GM23248 (cell line): ENCODE measurements at regions not wholly inside any gene's neighbourhood (a gene's known extent, or its start where the extent isn't known, plus 50 kb on each side); places are given as distances from the start of the nearest gene placed in this dataset.

ENCODE experiments used
- DNase-seq: peaks from one replicate; pipeline ENCODE4 v3.0.0-alpha.2; 2015
- H2AFZ ChIP-seq: fragments of 200-600 bp; sonication (generic); 2 replicates; pipeline ENCODE4 v1.6.1; 2016; ENCODE audit warnings: antibody characterized with exemption
- H3F3A ChIP-seq: fragments of 200-600 bp; sonication (generic); 2 replicates; pipeline ENCODE4 v1.6.1; 2016; ENCODE audit warnings: mild to moderate bottlenecking, antibody characterized with exemption, mixed run types; ENCODE audit not compliant: insufficient read depth
- H3K27ac ChIP-seq: fragments of 200-600 bp; sonication (generic); 2 replicates; pipeline ENCODE4 v1.5.1; 2016; ENCODE audit warnings: mild to moderate bottlenecking
- H3K27me3 ChIP-seq: fragments of 200-600 bp; sonication (generic); replicated peaks from 2 replicates; pipeline ENCODE4 v1.6.1; 2016; ENCODE audit warnings: mild to moderate bottlenecking; ENCODE audit not compliant: insufficient read depth
- H3K36me3 ChIP-seq: fragments of 200-600 bp; sonication (generic); 2 replicates; pipeline ENCODE4 v1.6.1; 2016; ENCODE audit warnings: low read depth, mild to moderate bottlenecking
- H3K4me1 ChIP-seq: fragments of 200-600 bp; sonication (generic); 2 replicates; pipeline ENCODE4 v1.6.1; 2016; ENCODE audit warnings: mild to moderate bottlenecking; ENCODE audit not compliant: insufficient read depth
- H3K4me2 ChIP-seq: fragments of 200-600 bp; sonication (generic); one replicate; pipeline ENCODE4 v1.6.1; 2016; ENCODE audit warnings: mild to moderate bottlenecking; ENCODE audit not compliant: unreplicated experiment
- H3K4me3 ChIP-seq: fragments of 200-600 bp; sonication (generic); 2 replicates; pipeline ENCODE4 v1.5.1; 2016; ENCODE audit warnings: mild to moderate bottlenecking
- H3K79me2 ChIP-seq: fragments of 200-600 bp; sonication (generic); 2 replicates; pipeline ENCODE4 v1.6.1; 2016; ENCODE audit warnings: mild to moderate bottlenecking; ENCODE audit not compliant: insufficient read depth
- H3K9ac ChIP-seq: fragments of 200-600 bp; sonication (generic); 2 replicates; pipeline ENCODE4 v1.6.1; 2016; ENCODE audit warnings: mild to moderate bottlenecking
- H3K9me2 ChIP-seq: fragments of 200-600 bp; sonication (generic); 2 replicates; pipeline ENCODE4 v1.6.1; 2016; ENCODE audit warnings: mixed run types, mild to moderate bottlenecking, moderate library complexity; ENCODE audit not compliant: insufficient read depth
- H3K9me3 ChIP-seq: fragments of 200-600 bp; sonication (generic); one replicate; pipeline ENCODE4 v1.6.1; 2017; ENCODE audit warnings: low read depth
- H4K20me1 ChIP-seq: fragments of 200-600 bp; sonication (generic); 2 replicates; pipeline ENCODE4 v1.6.0; 2016; ENCODE audit not compliant: insufficient read depth
- EZH2 ChIP-seq: fragments of 200-600 bp; sonication (generic); IDR thresholded peaks from 2 replicates; pipeline ENCODE4 v1.6.1; 2018; ENCODE audit warnings: antibody characterized with exemption, mild to moderate bottlenecking; ENCODE audit not compliant: insufficient read depth, poor library complexity, severe bottlenecking
- EZH2phosphoT487 ChIP-seq: fragments of 200-600 bp; sonication (generic); IDR thresholded peaks from 2 replicates; pipeline ENCODE4 v1.6.1; 2018; ENCODE audit warnings: antibody characterized with exemption, moderate library complexity, mild to moderate bottlenecking, low read depth; ENCODE audit not compliant: insufficient read depth
- WGBS, 2 experiments: methylation state at CpG; one replicate each; pipeline ENCODE4 v1.1.6; 2015 to 2017; ENCODE audit warnings: low lambda C conversion rate in 2 of 2, low coverage in 1 of 2; ENCODE audit errors: missing lambda C conversion rate in 2 of 2; 5-methylcytosine and 5-hydroxymethylcytosine counted together
- in situ Hi-C: fragments of 300-500 bp; cut with MboI; formaldehyde crosslinking; loops from 2 replicates; pipeline ENCODE4 v1.15.0; 2020

GRCh38 chr2:9096761-9097160, 93.3 kb upstream of the MBOAT2 start:
- TF ChIP-seq EZH2phosphoT487 (no peak), EZH2 (no peak)
- no peaks in the 10 kb centered on the region for H3K27me3 ChIP-seq
- H3K4me3 ChIP-seq: no peak overlapping the region
- H4K20me1 ChIP-seq: no peaks in the 10 kb centered on the region
- no peak overlapping the region for H3K9ac ChIP-seq
- H3K27ac ChIP-seq: no peak overlapping the region
- H2AFZ ChIP-seq: no peak overlapping the region
- in situ Hi-C loops: no loop called here
- no peak for DNase-seq
- H3K9me3 ChIP-seq: no peaks in the 10 kb centered on the region
- H3K9me2 ChIP-seq: no peaks in the 10 kb centered on the region
- WGBS, 2 experiments: 89 to 95% methylated on average over 10 to 12 of the region's 13 CpGs
- no peaks in the 10 kb centered on the region for H3K79me2 ChIP-seq
- no peaks in the 10 kb centered on the region for H3K36me3 ChIP-seq
- H3K4me1 ChIP-seq: peaks cover 6% of the 10 kb centered on the region
- no peak overlapping the region for H3K4me2 ChIP-seq
- peaks cover 5% of the 10 kb centered on the region; the same call in 1 of the 2 replicates for H3F3A ChIP-seq

DNA sequence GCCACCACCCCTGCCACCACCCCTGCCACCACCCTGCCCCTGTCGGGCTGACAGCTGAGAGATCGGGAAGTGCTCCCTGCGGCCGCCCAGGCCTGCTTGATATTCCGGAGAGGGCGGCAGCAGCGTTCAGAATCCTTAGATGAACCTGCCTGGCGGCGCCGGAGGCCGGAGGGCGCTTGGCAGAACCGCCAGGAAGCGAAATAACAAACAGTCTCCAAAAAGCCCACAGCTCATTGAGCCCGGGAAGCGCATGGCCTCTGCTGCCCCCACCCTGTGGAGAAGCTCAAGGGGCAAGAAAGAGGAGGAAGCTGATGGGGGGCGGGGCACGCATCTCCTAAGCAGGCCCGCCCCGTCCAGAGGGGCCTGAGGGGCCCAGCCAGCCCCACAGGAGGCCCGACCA, 92.2 kb upstream of the MBOAT2 start:
- H3K4me3 ChIP-seq: no peak overlapping the region
- H3K36me3 ChIP-seq: no peaks in the 10 kb centered on the region
- no peak overlapping the region for H3K4me2 ChIP-seq
- H3K9me2 ChIP-seq: no peaks in the 10 kb centered on the region
- in situ Hi-C loops: no loop called here
- DNase-seq: peak; percentile 50
- H3F3A ChIP-seq: peaks cover 12% of the 10 kb centered on the region; the same call in 1 of the 2 replicates
- H3K9me3 ChIP-seq: no peaks in the 10 kb centered on the region
- 26 to 28% methylated on average over 13 to 21 of the region's 21 CpGs for WGBS, 2 experiments
- peak overlapping the region; percentile 77 for H2AFZ ChIP-seq
- TF ChIP-seq EZH2: no peak
- TF ChIP-seq EZH2phosphoT487: no peak
- no peaks in the 10 kb centered on the region for H3K79me2 ChIP-seq
- no peaks in the 10 kb centered on the region for H4K20me1 ChIP-seq
- peak overlapping the region; percentile 27 for H3K9ac ChIP-seq
- no peak overlapping the region for H3K27ac ChIP-seq
- no peaks in the 10 kb centered on the region for H3K27me3 ChIP-seq
- peaks cover 13% of the 10 kb centered on the region for H3K4me1 ChIP-seq

GRCh38 chr2:9095226-9095625, 91.7 kb upstream of the MBOAT2 start:
- H3K9ac ChIP-seq: no peak overlapping the region; the same call in 1 of the 2 replicates
- no peaks in the 10 kb centered on the region for H3K9me3 ChIP-seq
- peaks cover 13% of the 10 kb centered on the region for H3K4me1 ChIP-seq
- H4K20me1 ChIP-seq: no peaks in the 10 kb centered on the region
- TF ChIP-seq EZH2phosphoT487 (no peak), EZH2 (no peak)
- H3F3A ChIP-seq: peaks cover 12% of the 10 kb centered on the region; the same call in 1 of the 2 replicates
- H3K36me3 ChIP-seq: no peaks in the 10 kb centered on the region
- in situ Hi-C loops: no loop called here
- no peak for DNase-seq
- H3K27ac ChIP-seq: no peak overlapping the region
- H3K4me2 ChIP-seq: no peak overlapping the region
- no peaks in the 10 kb centered on the region for H3K79me2 ChIP-seq
- H3K27me3 ChIP-seq: no peaks in the 10 kb centered on the region
- peak overlapping the region; percentile 77 for H2AFZ ChIP-seq
- no peaks in the 10 kb centered on the region for H3K9me2 ChIP-seq
- WGBS, 2 experiments: 83 to 91% methylated on average over 12 to 14 of the region's 14 CpGs
- H3K4me3 ChIP-seq: no peak overlapping the region

DNA sequence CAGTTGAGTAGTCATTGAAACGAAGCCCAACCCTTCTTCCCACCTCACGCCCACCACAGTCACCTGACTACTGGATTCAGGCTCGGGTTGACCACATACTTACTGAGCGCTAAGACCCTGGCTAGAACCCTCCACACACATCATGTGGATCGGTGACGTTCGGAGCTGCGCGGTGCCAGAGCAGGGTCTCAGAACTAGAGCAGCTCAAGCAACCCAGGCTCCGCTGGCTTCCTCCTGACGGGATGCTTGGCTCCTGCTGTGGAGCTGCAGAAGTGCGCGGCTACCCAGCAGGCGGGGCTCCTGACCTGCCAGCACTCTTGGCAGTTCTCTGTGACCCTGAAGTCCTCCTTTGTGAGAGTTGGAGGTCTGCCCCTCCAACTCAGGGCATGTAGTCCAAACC, 90.6 kb upstream of the MBOAT2 start:
- WGBS, 2 experiments: 92% methylated on average over 13 to 14 of the region's 14 CpGs
- in situ Hi-C loops: no loop called here

GRCh38 chr2:9093324-9093723, 89.8 kb upstream of the MBOAT2 start:
- Histone ChIP-seq H3K27ac (no peak overlapping the region), H3K9ac (no peak overlapping the region), H3K4me2 (no peak overlapping the region), H3K79me2 (no peaks in the 10 kb centered on the region), H4K20me1 (no peaks in the 10 kb centered on the region), H3K4me1 (peaks cover 20% of the 10 kb centered on the region), H3K27me3 (no peaks in the 10 kb centered on the region), H3F3A (peaks cover 12% of the 10 kb centered on the region; the same call in 1 of the 2 replicates), H3K4me3 (no peak overlapping the region), H3K9me2 (no peaks in the 10 kb centered on the region), H3K9me3 (no peaks in the 10 kb centered on the region), H2AFZ (no peak overlapping the region), H3K36me3 (no peaks in the 10 kb centered on the region)
- 94 to 98% methylated on average over 3 of the region's 3 CpGs for WGBS, 2 experiments
- TF ChIP-seq EZH2phosphoT487: no peak
- TF ChIP-seq EZH2: no peak
- in situ Hi-C loops: no loop called here
- DNase-seq: no peak

More for the DNA sequence above, 90.6 kb upstream of the MBOAT2 start:
- no peaks in the 10 kb centered on the region for H4K20me1 ChIP-seq
- no peak overlapping the region for H3K4me2 ChIP-seq
- H3K9me3 ChIP-seq: no peaks in the 10 kb centered on the region
- no peak overlapping the region for H3K9ac ChIP-seq
- no peak overlapping the region for H3K27ac ChIP-seq
- no peaks in the 10 kb centered on the region for H3K36me3 ChIP-seq
- H3K79me2 ChIP-seq: no peaks in the 10 kb centered on the region
- H3K9me2 ChIP-seq: no peaks in the 10 kb centered on the region
- no peak for DNase-seq
- no peak for TF ChIP-seq EZH2phosphoT487
- TF ChIP-seq EZH2: no peak
- peaks cover 12% of the 10 kb centered on the region; the same call in 1 of the 2 replicates for H3F3A ChIP-seq
- peaks cover 20% of the 10 kb centered on the region for H3K4me1 ChIP-seq
- no peaks in the 10 kb centered on the region for H3K27me3 ChIP-seq
- no peak overlapping the region for H3K4me3 ChIP-seq
- H2AFZ ChIP-seq: no peak overlapping the region
